WTC11 (cell line): ENCODE measurements at regions not wholly inside any gene's neighbourhood (a gene's known extent, or its start where the extent isn't known, plus 50 kb on each side); places are given as distances from the start of the nearest gene placed in this dataset.

Experiments used
- ATAC-seq: fragments of 200-7000 bp; cut with Tn5 transposase; 2 replicates; pipeline ENCODE4 v1.10.0; 2021; ENCODE audit warnings: mild to moderate bottlenecking, moderate library complexity
- CTCF ChIA-PET: fragments of 300-600 bp; sonication (Branson Sonifier 250); formaldehyde crosslinking; loops from one replicate; lab custom pipeline; 2021; ENCODE audit warnings: antibody characterized with exemption; lab: Charles Lee
- POLR2A ChIA-PET: fragments of 350-600 bp; sonication (Branson Sonifier 250); formaldehyde crosslinking; loops from one replicate; lab custom pipeline; 2021; ENCODE audit warnings: antibody characterized with exemption; lab: Charles Lee
- DNase-seq: peaks from one replicate; pipeline ENCODE4 v3.0.0; 2021; ENCODE audit warnings: low spot score
- H3K27ac Mint-ChIP-seq: 2 replicates; pipeline ENCODE4 v1.8.0; 2021; ENCODE audit warnings: mixed read lengths
- H3K27me3 Mint-ChIP-seq: 2 replicates; pipeline ENCODE4 v1.8.0; 2021; ENCODE audit warnings: low read depth, mild to moderate bottlenecking, moderate library complexity, mixed read lengths
- H3K36me3 Mint-ChIP-seq: 2 replicates; pipeline ENCODE4 v1.8.0; 2021; ENCODE audit warnings: mixed read lengths
- H3K4me1 Mint-ChIP-seq: 2 replicates; pipeline ENCODE4 v1.8.0; 2022; ENCODE audit warnings: mixed read lengths
- H3K4me3 Mint-ChIP-seq: 2 replicates; pipeline ENCODE4 v1.8.0; 2021; ENCODE audit warnings: mild to moderate bottlenecking, moderate library complexity, mixed read lengths
- H3K9me3 Mint-ChIP-seq: 2 replicates; pipeline ENCODE4 v1.8.0; 2021; ENCODE audit warnings: mixed read lengths
- ATF2 ChIP-seq: sonication (generic); formaldehyde crosslinking; IDR thresholded peaks from 2 replicates; pipeline ENCODE4 v1.8.1; 2022; ENCODE audit warnings: low read depth, missing genetic modification reagents, borderline replicate concordance
- FOXJ3 ChIP-seq: sonication (generic); formaldehyde crosslinking; IDR thresholded peaks from 2 replicates; pipeline ENCODE4 v1.9.0; 2021; ENCODE audit warnings: missing genetic modification reagents, mild to moderate bottlenecking, borderline replicate concordance
- FOXK1 ChIP-seq: sonication (generic); formaldehyde crosslinking; IDR thresholded peaks from 2 replicates; pipeline ENCODE4 v1.8.0; 2022; ENCODE audit warnings: mild to moderate bottlenecking, moderate library complexity, missing genetic modification reagents
- MAX ChIP-seq: sonication (generic); formaldehyde crosslinking; IDR thresholded peaks from 2 replicates; pipeline ENCODE4 v1.8.0; 2022; ENCODE audit warnings: mild to moderate bottlenecking, missing genetic modification reagents
- MYBL2 ChIP-seq: sonication (generic); formaldehyde crosslinking; IDR thresholded peaks from 2 replicates; pipeline ENCODE4 v1.8.1; 2023; ENCODE audit warnings: mild to moderate bottlenecking, moderate library complexity, missing genetic modification reagents
- NFYB ChIP-seq: sonication (generic); formaldehyde crosslinking; conservative IDR thresholded peaks from 2 replicates; pipeline ENCODE4 v1.8.0; 2022; ENCODE audit warnings: low read depth, missing genetic modification reagents
- STAT6 ChIP-seq: sonication (generic); formaldehyde crosslinking; conservative IDR thresholded peaks from 2 replicates; pipeline ENCODE4 v1.8.1; 2023; ENCODE audit warnings: mild to moderate bottlenecking, low read depth, missing genetic modification reagents, moderate library complexity
- ZMAT4 ChIP-seq: fragments of 250-450 bp; sonication (Bioruptor Pico); IDR thresholded peaks from 2 replicates; pipeline ENCODE4 v1.9.0; 2021; ENCODE audit warnings: mild to moderate bottlenecking
- ZNF423 ChIP-seq: fragments of 250-450 bp; sonication (Bioruptor Pico); IDR thresholded peaks from 2 replicates; pipeline ENCODE4 v2.1.2; 2022; ENCODE audit warnings: mild to moderate bottlenecking, moderate library complexity
- TF ChIP-seq, protein P1 (sequence below): sonication (generic); formaldehyde crosslinking; IDR thresholded peaks from 2 replicates; pipeline ENCODE4 v1.8.1; 2023; ENCODE audit warnings: mild to moderate bottlenecking, missing genetic modification reagents
- TF ChIP-seq, protein P2 (sequence below): fragments of 200-600 bp; IDR thresholded peaks from 2 replicates; pipeline ENCODE4 v1.8.0; 2022; ENCODE audit warnings: antibody characterized with exemption
- TF ChIP-seq, protein P3 (sequence below): sonication (generic); formaldehyde crosslinking; IDR thresholded peaks from 2 replicates; pipeline ENCODE4 v1.8.1; 2023; ENCODE audit warnings: mild to moderate bottlenecking, moderate library complexity, missing genetic modification reagents

GRCh38 chr2:181152701-181153100 lies 172.3 kb downstream of the UBE2E3 start:
- Mint-ChIP-seq H3K4me1 (no peaks in the 10 kb centered on the region), H3K4me3 (no peak overlapping the region), H3K27ac (no peak overlapping the region), H3K9me3 (peaks cover 32% of the 10 kb centered on the region), H3K27me3 (no peaks in the 10 kb centered on the region), H3K36me3 (peaks cover 15% of the 10 kb centered on the region)
- ChIA-PET POLR2A (no interaction called here), CTCF (no interaction called here)
- ATAC-seq (no peak), DNase-seq (no peak)
- no peak for TF ChIP-seq MAX (CRISPR knock-in tag)
- no peak for TF ChIP-seq STAT6 (CRISPR knock-in tag)
- TF ChIP-seq, protein P1, sequence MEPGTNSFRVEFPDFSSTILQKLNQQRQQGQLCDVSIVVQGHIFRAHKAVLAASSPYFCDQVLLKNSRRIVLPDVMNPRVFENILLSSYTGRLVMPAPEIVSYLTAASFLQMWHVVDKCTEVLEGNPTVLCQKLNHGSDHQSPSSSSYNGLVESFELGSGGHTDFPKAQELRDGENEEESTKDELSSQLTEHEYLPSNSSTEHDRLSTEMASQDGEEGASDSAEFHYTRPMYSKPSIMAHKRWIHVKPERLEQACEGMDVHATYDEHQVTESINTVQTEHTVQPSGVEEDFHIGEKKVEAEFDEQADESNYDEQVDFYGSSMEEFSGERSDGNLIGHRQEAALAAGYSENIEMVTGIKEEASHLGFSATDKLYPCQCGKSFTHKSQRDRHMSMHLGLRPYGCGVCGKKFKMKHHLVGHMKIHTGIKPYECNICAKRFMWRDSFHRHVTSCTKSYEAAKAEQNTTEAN (CRISPR knock-in tag): no peak

- POLR2A ChIA-PET: no interaction called here
- Mint-ChIP-seq H3K4me3 (no peak overlapping the region), H3K9me3 (peaks cover 41% of the 10 kb centered on the region), H3K27ac (no peak overlapping the region), H3K36me3 (peaks cover 15% of the 10 kb centered on the region), H3K4me1 (no peaks in the 10 kb centered on the region), H3K27me3 (no peaks in the 10 kb centered on the region)
- DNase-seq (no peak), ATAC-seq (no peak)
- TF ChIP-seq, protein P2, sequence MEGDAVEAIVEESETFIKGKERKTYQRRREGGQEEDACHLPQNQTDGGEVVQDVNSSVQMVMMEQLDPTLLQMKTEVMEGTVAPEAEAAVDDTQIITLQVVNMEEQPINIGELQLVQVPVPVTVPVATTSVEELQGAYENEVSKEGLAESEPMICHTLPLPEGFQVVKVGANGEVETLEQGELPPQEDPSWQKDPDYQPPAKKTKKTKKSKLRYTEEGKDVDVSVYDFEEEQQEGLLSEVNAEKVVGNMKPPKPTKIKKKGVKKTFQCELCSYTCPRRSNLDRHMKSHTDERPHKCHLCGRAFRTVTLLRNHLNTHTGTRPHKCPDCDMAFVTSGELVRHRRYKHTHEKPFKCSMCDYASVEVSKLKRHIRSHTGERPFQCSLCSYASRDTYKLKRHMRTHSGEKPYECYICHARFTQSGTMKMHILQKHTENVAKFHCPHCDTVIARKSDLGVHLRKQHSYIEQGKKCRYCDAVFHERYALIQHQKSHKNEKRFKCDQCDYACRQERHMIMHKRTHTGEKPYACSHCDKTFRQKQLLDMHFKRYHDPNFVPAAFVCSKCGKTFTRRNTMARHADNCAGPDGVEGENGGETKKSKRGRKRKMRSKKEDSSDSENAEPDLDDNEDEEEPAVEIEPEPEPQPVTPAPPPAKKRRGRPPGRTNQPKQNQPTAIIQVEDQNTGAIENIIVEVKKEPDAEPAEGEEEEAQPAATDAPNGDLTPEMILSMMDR: no peak
- TF ChIP-seq, protein P3, sequence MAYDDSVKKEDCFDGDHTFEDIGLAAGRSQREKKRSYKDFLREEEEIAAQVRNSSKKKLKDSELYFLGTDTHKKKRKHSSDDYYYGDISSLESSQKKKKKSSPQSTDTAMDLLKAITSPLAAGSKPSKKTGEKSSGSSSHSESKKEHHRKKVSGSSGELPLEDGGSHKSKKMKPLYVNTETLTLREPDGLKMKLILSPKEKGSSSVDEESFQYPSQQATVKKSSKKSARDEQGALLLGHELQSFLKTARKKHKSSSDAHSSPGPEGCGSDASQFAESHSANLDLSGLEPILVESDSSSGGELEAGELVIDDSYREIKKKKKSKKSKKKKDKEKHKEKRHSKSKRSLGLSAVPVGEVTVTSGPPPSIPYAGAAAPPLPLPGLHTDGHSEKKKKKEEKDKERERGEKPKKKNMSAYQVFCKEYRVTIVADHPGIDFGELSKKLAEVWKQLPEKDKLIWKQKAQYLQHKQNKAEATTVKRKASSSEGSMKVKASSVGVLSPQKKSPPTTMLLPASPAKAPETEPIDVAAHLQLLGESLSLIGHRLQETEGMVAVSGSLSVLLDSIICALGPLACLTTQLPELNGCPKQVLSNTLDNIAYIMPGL (CRISPR knock-in tag): no peak
- TF ChIP-seq ZMAT4 (CRISPR knock-in tag) (no peak), ATF2 (CRISPR knock-in tag) (no peak), MYBL2 (no peak)
- CTCF ChIA-PET: no interaction called here
These were observed 173.5 kb downstream of the UBE2E3 start for GRCh38 chr2:181153886-181154285.

DNA sequence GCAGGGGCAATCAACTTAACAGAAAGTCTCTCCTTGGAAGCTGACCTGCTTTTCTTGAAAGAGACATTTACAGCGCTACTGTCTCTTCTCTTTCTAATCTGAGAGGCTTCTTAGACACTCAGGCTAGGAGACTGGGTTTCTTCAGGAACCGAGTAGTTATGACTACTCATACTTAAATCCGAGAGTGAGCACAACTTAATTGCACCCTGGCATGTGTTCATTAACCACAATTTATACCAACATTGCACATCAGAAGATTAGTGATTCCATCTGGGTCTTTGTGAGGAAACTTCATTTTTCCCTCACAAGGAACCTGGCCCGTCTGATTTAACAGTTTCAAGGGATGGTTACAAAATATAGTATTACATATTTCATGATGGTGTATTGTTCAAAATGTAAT lies 176.9 kb downstream of the UBE2E3 start:
- CTCF ChIA-PET: no interaction called here
- Mint-ChIP-seq H3K4me3 (no peak overlapping the region), H3K4me1 (no peaks in the 10 kb centered on the region), H3K27ac (no peak overlapping the region)
- no peak for ATAC-seq
- POLR2A ChIA-PET: no interaction called here
- DNase-seq: no peak
- no peak for TF ChIP-seq FOXJ3 (CRISPR knock-in tag)
- TF ChIP-seq NFYB (CRISPR knock-in tag): no peak
- no peak for TF ChIP-seq FOXK1
- TF ChIP-seq ZNF423: no peak
- TF ChIP-seq, all 79 proteins: peak for 0
- peaks cover 41% of the 10 kb centered on the region for H3K9me3 Mint-ChIP-seq
- peaks cover 15% of the 10 kb centered on the region for H3K36me3 Mint-ChIP-seq
- H3K27me3 Mint-ChIP-seq: no peaks in the 10 kb centered on the region
